Astrocyte of the hippocampus (primary cell): ENCODE measurements at regions not wholly inside any gene's neighbourhood (a gene's known extent, or its start where the extent isn't known, plus 50 kb on each side); places are given as distances from the start of the nearest gene placed in this dataset.
"Not testable (repeated sequence)": the region's sequence is repeated elsewhere in the genome, so short reads cannot be mapped to it uniquely, and the experiment has no call there.

Experiments used
- DNase-seq: peaks from one replicate; pipeline ENCODE4 v3.0.0; 2011; ENCODE audit warnings: low read depth, low spot score

- DNase-seq: no peak
Measured at GRCh38 chr5:154653418-154653763, 101.8 kb upstream of the LARP1 start.

- DNase-seq: no peak
Measured at GRCh38 chr5:154652746-154653417, 102.3 kb upstream of the LARP1 start.

- DNase-seq: not testable (repeated sequence)
Measured at GRCh38 chr5:154651795-154652194, 103.4 kb upstream of the LARP1 start.

GRCh38 chr5:154648706-154649105 is 106.5 kb upstream of the LARP1 start:
- no peak for DNase-seq

GRCh38 chr5:154648229-154648628 is 106.9 kb upstream of the LARP1 start:
- DNase-seq: no peak

- DNase-seq: peak; percentile 23
Measured at GRCh38 chr5:154647761-154648145, 107.4 kb upstream of the LARP1 start.

GRCh38 chr5:154647114-154647760 is 107.9 kb upstream of the LARP1 start:
- DNase-seq: peak; percentile 58

- no peak for DNase-seq
Measured at GRCh38 chr5:154646745-154647113, 108.4 kb upstream of the LARP1 start.

GRCh38 chr5:154644745-154645411 is 110.3 kb upstream of the LARP1 start:
- no peak for DNase-seq

GRCh38 chr5:154642499-154643245 is 112.5 kb upstream of the LARP1 start:
- DNase-seq: peak; percentile 32

- peak; percentile 33 for DNase-seq
Measured at GRCh38 chr5:154640213-154640831, 114.9 kb upstream of the LARP1 start.

GRCh38 chr5:154636786-154637185 is 118.4 kb upstream of the LARP1 start:
- not testable (repeated sequence) for DNase-seq

GRCh38 chr5:154636271-154636670 is 118.9 kb upstream of the LARP1 start:
- DNase-seq: not testable (repeated sequence)

- DNase-seq: not testable (repeated sequence)
Measured at GRCh38 chr5:154633744-154634143, 121.4 kb upstream of the LARP1 start.

- no peak for DNase-seq
Measured at GRCh38 chr5:154631141-154631540, 124.0 kb upstream of the LARP1 start.

GRCh38 chr5:154630410-154630809 is 124.8 kb upstream of the LARP1 start:
- no peak for DNase-seq

- no peak for DNase-seq
Measured at GRCh38 chr5:154628685-154629084, 126.5 kb upstream of the LARP1 start.

GRCh38 chr5:154627698-154628678 is 127.2 kb upstream of the LARP1 start:
- DNase-seq: no peak

GRCh38 chr5:154626876-154627557 is 128.2 kb upstream of the LARP1 start:
- DNase-seq: no peak

GRCh38 chr5:154625031-154625430 is 130.1 kb upstream of the LARP1 start:
- no peak for DNase-seq
